Activated CD8-positive, alpha-beta T cell treated with anti-CD3 and anti-CD28 coated beads for 36 hours (primary cell): ENCODE measurements at regions not wholly inside any gene's neighbourhood (a gene's known extent, or its start where the extent isn't known, plus 50 kb on each side); places are given as distances from the start of the nearest gene placed in this dataset.

Source experiments
- ATAC-seq: fragments of 200-7000 bp; cut with Tn5 transposase; one replicate; pipeline ENCODE4 v1.10.0; 2021; ENCODE audit warnings: mild to moderate bottlenecking, moderate library complexity
- CTCF ChIA-PET: fragments of 350-600 bp; sonication (Branson Sonifier 250); formaldehyde crosslinking; loops from one replicate; lab custom pipeline; 2021; ENCODE audit warnings: antibody characterized with exemption; lab: Charles Lee
- POLR2A ChIA-PET: fragments of 350-600 bp; sonication (Branson Sonifier 250); formaldehyde crosslinking; loops from one replicate; lab custom pipeline; 2021; ENCODE audit warnings: antibody characterized with exemption; lab: Charles Lee
- DNase-seq: peaks from one replicate; pipeline ENCODE4 v3.0.0-alpha.2; 2020
- H3K27ac Mint-ChIP-seq: one replicate; pipeline ENCODE4 v1.8.0; 2021; ENCODE audit warnings: mild to moderate bottlenecking, mixed read lengths
- H3K27me3 Mint-ChIP-seq: one replicate; pipeline ENCODE4 v1.8.0; 2021; ENCODE audit warnings: mixed read lengths
- H3K36me3 Mint-ChIP-seq: one replicate; pipeline ENCODE4 v1.8.0; 2021; ENCODE audit warnings: low read depth, mixed read lengths
- H3K4me1 Mint-ChIP-seq: one replicate; pipeline ENCODE4 v1.8.0; 2021; ENCODE audit warnings: low read depth, mixed read lengths
- H3K4me3 Mint-ChIP-seq: one replicate; pipeline ENCODE4 v1.8.0; 2021; ENCODE audit warnings: mild to moderate bottlenecking, moderate library complexity, mixed read lengths
- H3K9me3 Mint-ChIP-seq: one replicate; pipeline ENCODE4 v1.8.0; 2021; ENCODE audit warnings: mixed read lengths
- CTCF ChIP-seq: fragments of 200-600 bp; IDR thresholded peaks from one replicate; pipeline ENCODE4 v1.8.0; 2022; ENCODE audit warnings: antibody characterized with exemption, mild to moderate bottlenecking
- intact Hi-C: fragments of 100-400 bp; cut with micrococcal nuclease; formaldehyde crosslinking; loops from one replicate; pipeline ENCODE4 v1.10.0; 2022

- H3K4me1 Mint-ChIP-seq, result no peaks in the 10 kb centered on the region
- H3K27ac Mint-ChIP-seq, result no peak overlapping the region
- no peaks in the 10 kb centered on the region for H3K27me3 Mint-ChIP-seq
- intact Hi-C loops, result no loop called here
- ChIA-PET CTCF (no interaction called here), POLR2A (no interaction called here)
- no peak overlapping the region for H3K4me3 Mint-ChIP-seq
- ATAC-seq, result no peak
- no peak for DNase-seq
- no peaks in the 10 kb centered on the region for H3K36me3 Mint-ChIP-seq
- no peaks in the 10 kb centered on the region for H3K9me3 Mint-ChIP-seq
- TF ChIP-seq CTCF, result no peak
These were observed 256.0 kb upstream of the RAB6C start for GRCh38 chr2:129723277-129724020.

DNA sequence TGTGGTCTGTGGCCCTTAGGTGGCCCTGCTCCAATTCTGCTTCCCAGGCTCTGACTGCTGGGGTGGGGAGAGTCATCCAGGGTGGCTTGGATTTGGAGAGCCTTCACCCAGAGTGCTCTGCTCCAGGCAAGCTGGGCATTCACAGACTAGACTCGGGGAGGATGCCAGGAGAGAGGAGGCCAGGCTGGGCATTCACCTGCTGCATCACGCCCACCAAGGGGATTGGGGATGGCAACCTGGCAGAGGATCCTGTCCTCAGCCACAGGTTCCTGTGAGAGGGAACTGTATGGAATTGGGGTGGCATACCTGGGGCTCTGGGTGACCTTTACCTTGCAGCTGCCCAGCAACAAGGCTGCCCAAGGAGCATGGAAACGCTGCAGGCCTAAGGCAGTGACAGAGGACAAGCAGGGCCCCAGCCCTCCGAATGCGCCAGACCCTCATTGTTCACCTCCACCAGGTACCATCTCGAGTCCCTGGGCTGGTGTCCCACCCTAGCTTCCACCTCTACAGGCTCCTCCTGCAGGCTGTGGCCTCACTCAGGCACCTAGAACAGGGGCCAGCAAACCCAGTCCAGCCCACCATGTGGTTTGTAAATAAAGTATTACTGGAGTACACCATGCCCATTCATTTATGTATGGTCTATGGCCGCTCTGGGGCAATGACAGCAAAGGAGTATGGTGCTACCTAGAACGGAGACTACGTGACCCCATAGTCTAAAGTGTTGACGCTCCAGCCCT, 255.3 kb upstream of the RAB6C start:
- Mint-ChIP-seq H3K4me1 (no peaks in the 10 kb centered on the region), H3K4me3 (no peak overlapping the region), H3K27ac (no peak overlapping the region), H3K9me3 (no peaks in the 10 kb centered on the region), H3K27me3 (no peaks in the 10 kb centered on the region), H3K36me3 (no peaks in the 10 kb centered on the region)
- no peak for DNase-seq
- POLR2A ChIA-PET, result no interaction called here
- ATAC-seq, result no peak
- intact Hi-C loops, result no loop called here
- TF ChIP-seq CTCF, result no peak
- CTCF ChIA-PET, result no interaction called here

DNA sequence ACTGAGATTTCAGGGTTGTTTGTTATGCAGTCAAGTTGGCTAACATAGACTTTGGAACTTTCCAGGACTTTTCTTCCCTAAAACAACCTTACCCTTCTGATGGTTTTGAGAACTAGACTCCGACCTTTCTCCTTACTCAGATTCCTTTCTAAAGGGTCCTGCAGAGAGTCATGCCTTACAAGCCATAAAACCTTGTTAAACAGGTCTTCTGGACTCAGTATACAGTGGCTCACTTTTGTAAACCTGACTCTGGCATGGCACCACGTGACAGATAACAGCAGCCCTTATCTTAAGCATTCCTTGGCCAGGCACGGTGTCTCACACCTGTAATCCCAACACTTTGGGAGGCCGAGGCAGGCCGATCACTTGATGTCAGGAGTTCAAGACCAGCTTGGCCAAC, 253.2 kb upstream of the RAB6C start:
- Mint-ChIP-seq H3K4me1 (no peaks in the 10 kb centered on the region), H3K27me3 (no peaks in the 10 kb centered on the region), H3K4me3 (no peak overlapping the region), H3K9me3 (no peaks in the 10 kb centered on the region), H3K27ac (no peak overlapping the region), H3K36me3 (no peaks in the 10 kb centered on the region)
- intact Hi-C loops, result no loop called here
- ATAC-seq (no peak), DNase-seq (no peak)
- TF ChIP-seq CTCF, result no peak
- POLR2A ChIA-PET, result no interaction called here
- CTCF ChIA-PET, result no interaction called here

DNA sequence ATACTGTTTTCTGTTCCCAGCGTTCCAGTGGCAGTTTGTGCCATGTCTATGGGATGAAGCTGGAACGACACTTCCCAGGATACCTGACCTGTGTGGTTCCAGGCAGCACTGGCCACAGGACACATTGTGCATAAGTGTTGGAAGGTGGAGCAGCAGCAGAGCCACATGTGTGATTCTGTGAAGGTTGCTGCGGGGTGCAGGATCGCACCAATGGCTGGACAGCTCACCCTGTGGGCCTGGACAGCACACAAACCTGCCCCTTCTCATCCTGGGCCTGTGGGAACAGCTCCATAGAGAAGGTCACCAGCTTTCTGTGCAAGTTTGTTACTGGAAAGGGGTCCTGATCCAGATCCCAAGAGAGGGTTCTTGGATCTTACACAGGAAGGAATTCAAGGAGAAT, 252.2 kb upstream of the RAB6C start:
- no peaks in the 10 kb centered on the region for H3K9me3 Mint-ChIP-seq
- CTCF ChIA-PET, result no interaction called here
- H3K4me3 Mint-ChIP-seq, result no peak overlapping the region
- no peaks in the 10 kb centered on the region for H3K4me1 Mint-ChIP-seq
- DNase-seq (no peak), ATAC-seq (no peak)
- POLR2A ChIA-PET, result no interaction called here
- H3K27ac Mint-ChIP-seq, result no peak overlapping the region
- intact Hi-C loops, result no loop called here
- H3K27me3 Mint-ChIP-seq, result no peaks in the 10 kb centered on the region
- no peak for TF ChIP-seq CTCF
- H3K36me3 Mint-ChIP-seq, result no peaks in the 10 kb centered on the region
